Stimulated activated naive CD8-positive, alpha-beta T cell treated with anti-CD3 and anti-CD28 coated beads, Interleukin-15, Interleukin-2, amounts not matched to agents 100 ng/mL and 50 ng/mL, for 24 hours (primary cell): ENCODE measurements at regions not wholly inside any gene's neighbourhood (a gene's known extent, or its start where the extent isn't known, plus 50 kb on each side); places are given as distances from the start of the nearest gene placed in this dataset.
"Not testable (repeated sequence)": the region's sequence is repeated elsewhere in the genome, so short reads cannot be mapped to it uniquely, and the experiment has no call there.

ENCODE experiments used
- H3K27ac Mint-ChIP-seq: one replicate; pipeline ENCODE4 v1.8.0; 2021; ENCODE audit warnings: mild to moderate bottlenecking, mixed read lengths
- H3K27me3 Mint-ChIP-seq: one replicate; pipeline ENCODE4 v1.8.0; 2021; ENCODE audit warnings: mixed read lengths
- H3K36me3 Mint-ChIP-seq: one replicate; pipeline ENCODE4 v1.8.0; 2021; ENCODE audit warnings: low read depth, mixed read lengths
- H3K4me1 Mint-ChIP-seq: one replicate; pipeline ENCODE4 v1.8.0; 2021; ENCODE audit warnings: low read depth, mixed read lengths
- H3K4me3 Mint-ChIP-seq: one replicate; pipeline ENCODE4 v1.8.0; 2021; ENCODE audit warnings: mild to moderate bottlenecking, mixed read lengths
- H3K9me3 Mint-ChIP-seq: one replicate; pipeline ENCODE4 v1.8.0; 2021; ENCODE audit warnings: mixed read lengths

DNA sequence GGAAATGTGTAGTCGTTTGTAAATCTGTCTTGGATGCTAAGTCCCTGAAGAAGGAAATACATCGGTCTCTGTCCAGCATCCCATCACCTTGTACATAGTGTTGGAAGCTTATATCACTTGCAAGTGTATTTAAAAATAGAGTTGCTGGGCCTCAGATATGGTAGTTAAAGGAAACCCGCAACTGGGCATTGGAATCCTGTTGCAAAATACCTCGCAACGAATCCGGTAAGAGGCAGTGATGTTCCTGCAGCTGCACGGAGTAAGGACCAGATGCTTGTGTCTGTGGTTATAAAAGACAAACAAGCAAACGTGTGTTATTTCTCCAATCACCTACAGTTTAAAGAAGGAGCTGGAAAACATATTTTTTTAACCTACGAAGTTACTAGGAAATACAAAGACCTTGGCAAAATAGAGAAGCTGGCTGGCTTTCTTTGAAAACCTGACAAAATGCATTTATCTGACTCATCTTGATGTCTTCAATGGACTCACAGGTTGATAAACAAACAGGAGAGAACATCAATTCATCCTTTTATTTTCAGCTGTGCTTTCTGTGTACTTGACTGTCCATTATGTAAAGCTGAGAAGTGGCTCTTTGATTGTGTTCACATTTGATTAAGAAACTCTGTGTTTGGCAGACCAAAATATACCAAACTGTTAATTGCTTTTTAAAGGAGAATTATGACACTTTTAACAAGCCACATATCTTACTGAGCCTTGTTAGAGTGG is 326.4 kb downstream of the SFMBT2 start:
- Mint-ChIP-seq H3K36me3 (no peaks in the 10 kb centered on the region), H3K9me3 (no peaks in the 10 kb centered on the region), H3K4me3 (no peak overlapping the region), H3K27me3 (peaks cover 13% of the 10 kb centered on the region), H3K4me1 (no peaks in the 10 kb centered on the region), H3K27ac (no peak overlapping the region)

GRCh38 chr10:7082967-7083366 is 327.9 kb downstream of the SFMBT2 start:
- no peaks in the 10 kb centered on the region for H3K36me3 Mint-ChIP-seq
- H3K4me1 Mint-ChIP-seq: no peaks in the 10 kb centered on the region
- H3K9me3 Mint-ChIP-seq: no peaks in the 10 kb centered on the region
- no peak overlapping the region for H3K4me3 Mint-ChIP-seq
- peaks cover 13% of the 10 kb centered on the region for H3K27me3 Mint-ChIP-seq
- H3K27ac Mint-ChIP-seq: no peak overlapping the region

- H3K4me1 Mint-ChIP-seq: no peaks in the 10 kb centered on the region
- H3K9me3 Mint-ChIP-seq: no peaks in the 10 kb centered on the region
- no peaks in the 10 kb centered on the region for H3K36me3 Mint-ChIP-seq
- peaks cover 22% of the 10 kb centered on the region for H3K27me3 Mint-ChIP-seq
- no peak overlapping the region for H3K4me3 Mint-ChIP-seq
- no peak overlapping the region for H3K27ac Mint-ChIP-seq
These were observed 333.0 kb downstream of the SFMBT2 start for GRCh38 chr10:7077880-7078279.

DNA sequence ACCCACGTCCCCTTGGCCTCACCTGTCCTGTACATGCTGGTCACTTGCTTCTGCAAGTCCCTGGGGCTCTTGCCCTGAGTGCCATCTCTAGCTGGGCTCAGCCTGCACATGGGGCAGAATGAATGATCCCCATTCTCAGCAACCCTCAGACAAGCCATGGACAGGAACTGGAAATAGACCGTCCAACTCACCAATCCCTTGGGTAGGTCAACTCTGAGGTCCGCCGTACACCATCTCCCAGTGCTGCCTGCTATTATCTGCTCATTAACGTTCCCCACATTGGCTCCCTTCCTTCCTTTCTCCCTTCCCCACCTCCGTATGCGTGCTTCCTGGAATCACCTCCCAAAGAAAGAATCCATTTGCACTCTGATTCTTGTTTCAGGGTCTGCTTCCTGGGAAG is 335.0 kb downstream of the SFMBT2 start:
- Mint-ChIP-seq H3K27me3 (peaks cover 24% of the 10 kb centered on the region), H3K9me3 (no peaks in the 10 kb centered on the region), H3K4me3 (no peak overlapping the region), H3K36me3 (no peaks in the 10 kb centered on the region), H3K4me1 (no peaks in the 10 kb centered on the region), H3K27ac (no peak overlapping the region)

- Mint-ChIP-seq H3K27ac (no peak overlapping the region), H3K36me3 (no peaks in the 10 kb centered on the region), H3K27me3 (peaks cover 24% of the 10 kb centered on the region), H3K4me3 (no peak overlapping the region), H3K9me3 (no peaks in the 10 kb centered on the region), H3K4me1 (no peaks in the 10 kb centered on the region)
These were observed 335.7 kb downstream of the SFMBT2 start for GRCh38 chr10:7075110-7075509.

DNA sequence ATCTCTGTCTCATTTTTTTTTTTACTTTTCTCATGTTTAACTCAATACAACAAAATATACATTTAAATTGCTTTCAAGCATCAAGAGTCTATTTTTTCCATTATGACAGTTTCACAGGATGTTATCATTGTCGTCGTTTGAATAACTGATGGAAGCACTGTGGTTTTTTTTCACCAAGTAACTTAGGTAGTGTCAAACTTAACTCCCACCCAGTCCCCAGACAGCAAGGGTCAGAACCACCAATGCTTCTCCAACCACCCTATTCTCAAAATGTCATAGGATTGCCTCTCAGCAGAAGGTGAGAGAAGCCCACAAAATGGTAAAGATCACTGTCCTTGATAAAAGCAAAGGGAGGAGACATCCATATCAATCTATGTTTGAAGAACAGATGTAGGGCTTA is 339.4 kb downstream of the SFMBT2 start:
- Mint-ChIP-seq H3K9me3 (no peaks in the 10 kb centered on the region), H3K27me3 (peaks cover 18% of the 10 kb centered on the region), H3K4me3 (no peak overlapping the region), H3K27ac (no peak overlapping the region), H3K4me1 (no peaks in the 10 kb centered on the region), H3K36me3 (no peaks in the 10 kb centered on the region)

DNA sequence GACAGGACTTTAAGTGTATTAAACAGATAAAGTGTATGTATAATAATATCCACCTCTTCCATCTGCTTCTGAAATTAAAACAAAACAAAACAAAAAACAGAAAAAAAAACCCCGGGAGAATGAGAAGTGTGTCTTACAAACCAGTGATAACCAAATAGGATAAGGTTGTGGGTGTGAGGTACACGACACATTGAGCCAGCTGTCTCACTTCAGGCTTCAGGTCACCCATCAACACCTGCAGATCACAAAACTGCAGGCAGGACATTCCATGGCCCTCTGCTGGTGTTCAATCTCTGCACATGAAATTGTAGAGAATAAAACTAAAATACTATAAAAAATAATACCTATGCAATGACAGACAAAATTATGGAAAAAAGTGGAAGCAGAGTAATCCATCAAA is 339.9 kb downstream of the SFMBT2 start:
- no peaks in the 10 kb centered on the region for H3K36me3 Mint-ChIP-seq
- H3K4me3 Mint-ChIP-seq: no peak overlapping the region
- peaks cover 18% of the 10 kb centered on the region for H3K27me3 Mint-ChIP-seq
- H3K4me1 Mint-ChIP-seq: no peaks in the 10 kb centered on the region
- no peaks in the 10 kb centered on the region for H3K9me3 Mint-ChIP-seq
- H3K27ac Mint-ChIP-seq: no peak overlapping the region

DNA sequence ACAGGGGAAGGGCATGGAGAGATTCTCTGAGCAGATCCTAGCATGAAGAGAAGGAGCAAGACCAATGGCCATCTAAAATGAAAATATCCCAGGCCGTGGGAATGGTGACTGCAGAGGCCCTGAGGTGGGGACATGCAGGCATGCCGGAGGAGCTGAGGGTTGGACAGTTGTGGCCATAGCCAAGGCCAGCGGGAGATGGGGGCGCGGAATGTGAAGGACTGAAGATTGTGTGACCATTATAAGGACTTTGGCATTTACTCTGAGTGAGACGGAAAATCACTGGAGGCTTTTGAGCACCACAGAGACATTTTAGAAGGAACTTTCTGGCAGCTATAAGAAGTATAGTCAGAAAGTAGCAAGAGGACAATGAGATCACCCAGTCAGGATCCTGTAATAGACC is 341.1 kb downstream of the SFMBT2 start:
- H3K36me3 Mint-ChIP-seq: no peaks in the 10 kb centered on the region
- H3K27ac Mint-ChIP-seq: no peak overlapping the region
- no peaks in the 10 kb centered on the region for H3K4me1 Mint-ChIP-seq
- H3K27me3 Mint-ChIP-seq: peaks cover 18% of the 10 kb centered on the region
- H3K4me3 Mint-ChIP-seq: no peak overlapping the region
- no peaks in the 10 kb centered on the region for H3K9me3 Mint-ChIP-seq

DNA sequence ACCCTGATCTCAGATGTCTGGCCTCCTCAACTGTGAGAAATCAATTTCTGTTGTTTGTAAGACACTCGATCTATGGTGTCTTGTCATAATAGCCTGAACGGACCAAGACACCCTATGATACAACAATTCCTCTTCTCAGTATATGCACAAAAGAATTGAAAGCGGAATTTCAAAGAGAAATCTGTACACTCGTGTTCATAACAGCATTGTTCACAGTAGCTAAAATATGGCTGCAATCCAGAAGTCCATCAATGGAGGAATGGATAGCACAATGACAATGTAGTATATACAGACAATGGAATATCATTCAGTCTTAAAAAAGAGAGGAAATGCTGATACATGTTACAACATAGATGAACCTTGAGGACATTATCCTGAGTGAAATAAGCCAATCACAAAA is 354.6 kb downstream of the SFMBT2 start:
- Mint-ChIP-seq H3K4me3 (no peak overlapping the region), H3K27me3 (no peaks in the 10 kb centered on the region), H3K27ac (no peak overlapping the region), H3K9me3 (no peaks in the 10 kb centered on the region), H3K36me3 (no peaks in the 10 kb centered on the region), H3K4me1 (no peaks in the 10 kb centered on the region)

GRCh38 chr10:7054915-7055314 is 355.9 kb downstream of the SFMBT2 start:
- Mint-ChIP-seq H3K36me3 (no peaks in the 10 kb centered on the region), H3K4me1 (no peaks in the 10 kb centered on the region), H3K9me3 (no peaks in the 10 kb centered on the region), H3K27ac (no peak overlapping the region), H3K27me3 (no peaks in the 10 kb centered on the region), H3K4me3 (no peak overlapping the region)

DNA sequence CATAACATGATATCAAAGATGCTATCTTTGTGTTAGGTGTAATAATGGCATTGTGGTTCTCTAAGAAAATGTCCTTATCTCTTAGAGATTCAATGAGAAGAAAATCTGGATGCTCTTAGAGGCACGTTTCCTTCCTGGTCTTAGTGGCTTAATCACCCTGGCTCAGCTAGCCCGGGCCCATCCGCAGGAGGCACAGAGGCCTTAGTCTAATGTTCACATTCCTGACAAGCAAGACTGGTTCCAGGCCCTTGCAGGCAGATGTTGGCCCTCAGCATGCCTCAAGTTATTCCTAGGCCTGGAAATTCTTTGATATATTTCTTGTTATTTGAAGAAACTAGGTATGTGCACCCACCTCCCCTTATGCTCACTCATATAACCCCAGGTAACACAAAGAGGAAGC is 357.6 kb downstream of the SFMBT2 start:
- no peaks in the 10 kb centered on the region for H3K4me1 Mint-ChIP-seq
- H3K4me3 Mint-ChIP-seq: no peak overlapping the region
- H3K36me3 Mint-ChIP-seq: no peaks in the 10 kb centered on the region
- H3K27ac Mint-ChIP-seq: no peak overlapping the region
- H3K9me3 Mint-ChIP-seq: no peaks in the 10 kb centered on the region
- H3K27me3 Mint-ChIP-seq: no peaks in the 10 kb centered on the region

GRCh38 chr10:7050024-7050423 is 360.8 kb downstream of the SFMBT2 start:
- not testable (repeated sequence) for H3K4me3 Mint-ChIP-seq, H3K36me3 Mint-ChIP-seq, H3K27me3 Mint-ChIP-seq, H3K27ac Mint-ChIP-seq
- H3K9me3 Mint-ChIP-seq: peaks cover 12% of the 10 kb centered on the region
- H3K4me1 Mint-ChIP-seq: peaks cover 20% of the 10 kb centered on the region

GRCh38 chr10:7048061-7048460 is 362.8 kb downstream of the SFMBT2 start:
- H3K4me1 Mint-ChIP-seq: peaks cover 23% of the 10 kb centered on the region
- no peaks in the 10 kb centered on the region for H3K36me3 Mint-ChIP-seq
- H3K4me3 Mint-ChIP-seq: no peak overlapping the region
- no peaks in the 10 kb centered on the region for H3K27me3 Mint-ChIP-seq
- H3K27ac Mint-ChIP-seq: no peak overlapping the region
- H3K9me3 Mint-ChIP-seq: peaks cover 12% of the 10 kb centered on the region

DNA sequence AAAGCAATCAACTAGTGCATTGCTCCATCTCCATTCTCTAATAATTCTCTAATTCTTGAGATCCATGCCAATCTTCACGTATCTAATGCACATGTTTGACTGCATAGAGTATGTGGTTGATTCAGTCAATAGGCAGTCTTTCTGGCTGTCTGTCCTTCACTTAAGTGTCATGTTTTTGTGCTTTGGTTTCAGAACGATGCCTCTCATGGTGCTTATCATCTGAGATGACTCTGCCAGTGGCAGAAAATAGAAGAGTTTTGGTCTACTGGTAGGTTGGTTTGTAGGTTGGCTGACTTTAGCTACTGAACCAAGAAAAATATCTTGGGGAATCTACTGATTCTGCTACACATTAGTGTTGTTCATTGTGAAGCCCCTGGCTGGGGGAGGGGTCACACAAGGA is 364.2 kb downstream of the SFMBT2 start:
- Mint-ChIP-seq H3K9me3 (peaks cover 12% of the 10 kb centered on the region), H3K4me3 (no peak overlapping the region), H3K27me3 (no peaks in the 10 kb centered on the region), H3K4me1 (peaks cover 23% of the 10 kb centered on the region), H3K36me3 (no peaks in the 10 kb centered on the region), H3K27ac (peak overlapping the region; percentile 32)

DNA sequence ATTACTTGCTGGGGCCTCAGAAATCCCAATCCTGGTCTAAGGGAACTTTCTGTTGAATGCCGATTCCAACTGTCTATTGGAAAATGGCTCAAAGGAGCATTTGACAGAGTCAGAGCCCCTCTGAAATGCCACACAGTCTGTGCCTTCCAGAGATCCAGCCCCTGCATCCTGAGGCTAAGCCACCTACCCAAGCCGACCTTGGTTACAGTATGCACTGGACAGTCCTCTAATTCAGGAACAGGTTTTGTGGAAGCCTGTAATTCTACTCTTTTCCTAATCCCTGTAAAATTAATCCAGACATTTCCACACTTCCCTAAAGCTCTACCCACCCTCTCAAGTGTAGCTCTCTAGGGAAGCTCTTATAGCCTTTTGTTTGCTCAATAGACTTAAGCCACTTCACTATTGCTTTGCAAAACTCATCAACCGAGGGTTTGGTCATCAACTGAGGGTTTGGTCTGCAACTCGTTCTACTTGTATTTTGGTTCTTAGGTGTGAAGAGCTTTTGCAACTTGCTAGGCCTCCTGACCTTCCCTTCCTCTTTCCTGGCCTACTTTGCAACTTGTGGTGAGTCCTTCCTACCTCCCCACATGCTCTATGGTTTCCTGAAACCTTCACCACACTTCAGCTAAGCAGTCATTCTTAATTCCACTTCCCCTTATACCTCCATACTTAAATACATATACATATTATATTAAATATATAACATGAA is 364.8 kb downstream of the SFMBT2 start:
- H3K27ac Mint-ChIP-seq: peak overlapping the region; percentile 61
- no peak overlapping the region for H3K4me3 Mint-ChIP-seq
- peaks cover 23% of the 10 kb centered on the region for H3K4me1 Mint-ChIP-seq

More for the DNA sequence above, 364.8 kb downstream of the SFMBT2 start:
- H3K27me3 Mint-ChIP-seq: no peaks in the 10 kb centered on the region
- H3K36me3 Mint-ChIP-seq: no peaks in the 10 kb centered on the region
- H3K9me3 Mint-ChIP-seq: peaks cover 12% of the 10 kb centered on the region
